ENCODE measurements at regions not wholly inside any gene's neighbourhood (a gene's known extent, or its start where the extent isn't known, plus 50 kb on each side); places are given as distances from the start of the nearest gene placed in this dataset.

- TF ChIP-seq ZNF462 (CRISPR knock-in tag; IDR thresholded peaks at IDR 0.05) (no peak), ZNF331 (CRISPR knock-in tag; IDR thresholded peaks at IDR 0.05; ENCODE audit: low read depth) (no peak), ETS1 (IDR thresholded peaks at IDR 0.05) (no peak)
Observed at GRCh38 chr2:117401582-117401981, 412.9 kb upstream of the DDX18 start (continued).

- Mint-ChIP-seq H3K27ac (no peak overlapping the region), H3K9me3 (no peaks in the 10 kb centered on the region), H3K27me3 (ENCODE audit: insufficient read depth, low read depth, poor library complexity) (no peaks in the 10 kb centered on the region), H3K36me3 (ENCODE audit: low read depth) (no peaks in the 10 kb centered on the region), H3K4me3 (no peak overlapping the region), H3K4me1 (no peaks in the 10 kb centered on the region)
- Histone ChIP-seq H3K4me1 (ENCODE audit: insufficient read depth) (no peaks in the 10 kb centered on the region), H3K27ac (ENCODE audit: low read depth) (no peak overlapping the region), H2AFZ (no peak overlapping the region), H3K4me2 (no peak overlapping the region), H3K9me2 (ENCODE audit: insufficient read depth) (no peaks in the 10 kb centered on the region), H3K4me3 (no peak overlapping the region), H4K20me1 (replicated peaks; ENCODE audit: insufficient read depth) (no peaks in the 10 kb centered on the region), H3K27me3 (ENCODE audit: insufficient read depth) (no peaks in the 10 kb centered on the region), H3K36me3 (ENCODE audit: insufficient read depth) (no peaks in the 10 kb centered on the region), H3K79me2 (replicated peaks; ENCODE audit: insufficient read depth) (no peaks in the 10 kb centered on the region), H3F3A (replicated peaks; ENCODE audit: low read depth) (no peaks in the 10 kb centered on the region)
- ATAC-seq (no peak), DNase-seq (ENCODE audit: low spot score) (no peak)
- TF ChIP-seq EZH2phosphoT487 (IDR thresholded peaks at IDR 0.05; ENCODE audit: unreplicated experiment) (no peak), REST (IDR thresholded peaks at IDR 0.05; ENCODE audit: unreplicated experiment) (no peak), POLR2AphosphoS5 (IDR thresholded peaks at IDR 0.05; ENCODE audit: low read depth) (no peak), ZNF331 (CRISPR knock-in tag; IDR thresholded peaks at IDR 0.05; ENCODE audit: low read depth) (no peak), ZNF114 (CRISPR knock-in tag; IDR thresholded peaks at IDR 0.05) (no peak), JUNB (IDR thresholded peaks at IDR 0.05; ENCODE audit: unreplicated experiment) (no peak), EZH2 (IDR thresholded peaks at IDR 0.05; ENCODE audit: low read depth, unreplicated experiment) (no peak), NANOG (IDR thresholded peaks at IDR 0.05; ENCODE audit: borderline replicate concordance) (no peak), CREB1 (CRISPR knock-in tag; IDR thresholded peaks at IDR 0.05; ENCODE audit: low read depth) (no peak), CTCF (conservative IDR thresholded peaks at IDR 0.05; ENCODE audit: low read depth in 2 of 2) (no peak), ETS1 (IDR thresholded peaks at IDR 0.05) (no peak)
Observed at GRCh38 chr2:117406443-117406842, 408.0 kb upstream of the DDX18 start.
